GM19099 (cell line): ENCODE measurements at regions not wholly inside any gene's neighbourhood (a gene's known extent, or its start where the extent isn't known, plus 50 kb on each side); places are given as distances from the start of the nearest gene placed in this dataset.

Experiments
- POLR2A ChIP-seq: IDR thresholded peaks from 3 replicates; pipeline ENCODE4 v1.6.1; 2011; ENCODE audit warnings: low read depth; ENCODE audit not compliant: insufficient read length; ENCODE audit errors: extremely low read depth

- no peak for TF ChIP-seq POLR2A
These were observed 450.8 kb upstream of the BOD1L1 start for GRCh38 chr4:14078326-14078725.

GRCh38 chr4:14079601-14080000, 452.1 kb upstream of the BOD1L1 start:
- no peak for TF ChIP-seq POLR2A

- TF ChIP-seq POLR2A = no peak
These were observed 455.6 kb upstream of the BOD1L1 start for GRCh38 chr4:14083150-14083549.

DNA sequence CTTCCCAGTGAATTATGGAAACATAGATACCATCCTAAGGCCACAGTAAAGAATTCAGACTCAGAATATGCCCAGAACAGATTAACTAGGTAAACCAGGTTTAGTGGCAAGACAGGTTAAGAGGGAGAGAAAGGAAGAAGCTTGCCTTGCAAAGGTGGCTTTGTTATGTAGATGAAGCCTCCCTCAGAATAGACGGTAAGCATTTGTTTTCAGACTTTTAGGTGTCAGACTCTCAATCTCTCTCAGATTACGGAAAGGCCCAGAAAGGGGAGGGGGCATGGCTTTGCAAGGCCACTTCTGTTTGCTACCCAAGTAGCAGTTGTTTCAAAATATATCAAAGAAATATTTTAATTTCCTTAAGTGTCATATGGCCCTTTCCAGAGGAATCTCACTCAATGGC, 457.1 kb upstream of the BOD1L1 start:
- TF ChIP-seq POLR2A = no peak

DNA sequence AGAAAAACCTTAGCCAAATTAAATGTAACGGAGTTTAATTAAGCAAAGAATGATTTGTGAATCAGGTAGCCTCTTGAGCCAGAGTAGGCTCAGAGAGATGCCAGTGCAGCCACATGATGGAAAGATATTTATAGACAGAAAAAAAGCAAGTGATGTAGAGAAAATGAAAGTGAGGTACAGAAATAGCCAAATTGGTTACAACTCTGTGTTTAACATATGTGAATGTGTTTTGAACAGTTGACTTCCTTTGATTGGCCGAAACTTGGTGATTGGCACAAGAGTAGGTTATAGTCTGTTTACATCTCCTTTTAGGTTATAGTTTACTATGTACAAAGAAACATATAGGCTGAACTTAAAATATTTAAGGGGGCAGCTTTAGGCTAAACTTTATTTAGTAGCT, 459.9 kb upstream of the BOD1L1 start:
- no peak for TF ChIP-seq POLR2A

DNA sequence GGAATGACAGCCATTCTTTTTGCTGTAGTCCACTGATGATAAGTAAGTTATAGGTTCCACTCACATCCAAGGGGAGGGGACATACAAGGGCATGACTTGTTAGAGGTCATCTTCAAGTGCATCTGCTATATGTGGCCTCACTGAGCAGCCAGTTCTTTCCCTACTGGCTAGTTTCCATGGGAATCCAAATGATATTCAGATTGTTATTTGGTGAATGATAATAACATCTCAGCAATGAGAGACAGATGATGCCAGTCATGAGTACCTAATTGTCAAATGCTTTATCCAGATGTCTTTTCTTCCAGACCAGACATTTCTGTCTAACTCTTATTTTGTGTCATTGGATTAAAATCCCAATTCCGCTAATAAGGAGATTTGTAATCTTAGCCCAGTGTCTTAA, 460.4 kb upstream of the BOD1L1 start:
- TF ChIP-seq POLR2A = no peak

DNA sequence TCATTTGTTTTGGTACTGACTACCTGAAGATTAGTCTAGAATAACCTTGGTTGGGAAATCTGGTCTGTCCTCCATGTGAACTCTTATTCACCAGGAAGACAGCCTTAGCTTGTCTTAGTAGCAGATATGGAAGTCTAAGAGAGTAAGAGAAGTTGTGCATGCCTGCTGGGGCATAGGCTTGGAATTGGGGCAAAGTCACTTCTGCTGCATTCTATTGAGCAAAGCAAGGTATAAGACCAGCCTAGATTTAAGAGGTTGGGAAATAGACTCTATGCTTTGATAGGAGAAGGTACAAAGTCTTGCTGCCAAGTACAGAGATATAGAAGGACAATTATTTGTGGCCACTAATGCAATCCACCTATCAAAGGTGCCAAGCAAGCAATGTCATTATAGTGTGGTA, 464.0 kb upstream of the BOD1L1 start:
- no peak for TF ChIP-seq POLR2A

DNA sequence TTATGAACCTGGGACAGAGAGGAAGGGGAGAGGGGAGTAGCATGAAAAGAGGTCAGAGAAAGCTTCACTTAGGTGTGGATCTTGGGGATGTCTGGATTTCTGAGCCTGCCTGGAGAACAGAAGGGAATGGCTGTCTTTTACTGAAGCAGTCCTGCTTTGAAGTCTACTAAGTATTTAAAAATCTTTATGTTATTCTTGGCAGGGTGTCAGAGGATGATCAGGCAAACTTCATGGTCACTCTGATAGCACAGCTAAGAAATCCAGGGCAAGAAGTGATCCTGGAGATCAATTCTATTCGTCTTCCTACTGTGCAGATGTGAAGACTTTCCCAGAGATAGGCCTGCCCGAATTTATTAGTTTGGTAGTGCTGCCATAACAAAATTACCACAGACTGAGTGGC, 464.4 kb upstream of the BOD1L1 start:
- TF ChIP-seq POLR2A = no peak

- no peak for TF ChIP-seq POLR2A
These were observed 465.2 kb upstream of the BOD1L1 start for GRCh38 chr4:14092741-14093140.

GRCh38 chr4:14095831-14096230, 468.3 kb upstream of the BOD1L1 start:
- TF ChIP-seq POLR2A = no peak

DNA sequence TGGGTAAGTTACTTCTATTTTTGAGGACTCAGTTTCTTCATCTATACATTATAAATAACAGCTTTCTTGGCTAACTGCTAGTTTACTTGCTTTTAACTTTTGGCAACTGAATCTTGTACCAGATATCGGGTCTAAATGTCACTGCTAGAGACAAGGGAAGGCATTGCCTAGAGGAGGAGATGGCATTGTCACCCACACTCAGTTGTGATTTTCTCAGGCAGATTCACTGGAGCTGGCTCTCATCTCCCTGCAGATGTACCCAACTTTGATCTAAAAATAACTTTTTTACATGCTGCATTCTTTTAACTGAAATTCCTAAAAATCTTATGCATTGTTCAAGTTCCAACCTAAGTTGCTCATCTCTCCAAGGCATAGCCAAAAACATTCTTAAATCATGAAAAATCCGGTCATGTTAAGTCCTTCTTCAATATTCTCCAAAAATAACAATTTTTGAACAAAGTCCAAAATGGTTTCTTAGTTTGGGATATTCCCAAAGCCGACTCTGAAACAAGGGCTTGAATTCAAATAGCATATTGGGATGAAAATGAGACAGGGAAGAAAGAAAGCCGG, 469.0 kb upstream of the BOD1L1 start:
- TF ChIP-seq POLR2A = no peak

- TF ChIP-seq POLR2A = no peak
These were observed 472.8 kb upstream of the BOD1L1 start for GRCh38 chr4:14100349-14100748.

- no peak for TF ChIP-seq POLR2A
These were observed 482.9 kb upstream of the BOD1L1 start for GRCh38 chr4:14110407-14110806.

DNA sequence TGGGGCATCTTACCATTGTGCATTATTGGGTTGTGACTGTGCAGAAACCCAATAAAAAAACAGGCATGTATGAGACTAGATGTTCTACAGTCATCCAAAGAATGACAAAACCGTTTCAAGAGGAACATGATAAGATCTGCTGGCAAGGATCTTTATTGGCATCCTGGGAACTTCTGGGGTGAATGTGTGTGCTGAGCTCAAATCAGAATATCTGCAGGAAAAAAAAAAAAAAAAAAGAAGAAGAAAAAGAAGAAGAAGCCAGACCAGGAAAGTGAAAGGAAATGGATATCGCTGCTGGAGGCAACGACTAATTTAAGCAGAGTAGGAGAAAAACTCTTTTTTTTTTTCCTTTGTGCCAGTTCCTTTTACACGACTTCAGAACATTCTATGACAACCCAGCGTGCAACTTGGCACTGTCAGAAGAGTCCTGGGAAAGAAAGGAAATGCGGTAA, 484.2 kb upstream of the BOD1L1 start:
- no peak for TF ChIP-seq POLR2A

DNA sequence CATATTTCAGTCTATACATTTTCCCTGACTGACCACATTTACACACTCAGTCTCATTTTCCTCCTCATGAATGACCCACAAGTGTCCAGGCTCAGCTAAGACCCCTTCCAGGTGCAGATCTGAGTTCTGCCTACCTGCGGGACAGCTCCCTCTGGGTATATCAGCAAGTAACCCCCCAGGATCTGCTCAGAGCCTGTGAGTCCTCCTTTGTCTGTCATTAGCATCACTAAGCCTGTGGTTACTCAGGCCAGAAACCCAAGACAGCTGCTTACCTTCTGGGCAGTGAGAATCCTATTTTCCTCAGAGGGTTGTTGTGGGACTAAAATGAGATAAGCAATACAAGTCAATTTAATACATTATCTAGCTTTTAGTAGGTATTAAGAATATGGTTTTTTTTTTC, 487.6 kb upstream of the BOD1L1 start:
- TF ChIP-seq POLR2A = no peak

DNA sequence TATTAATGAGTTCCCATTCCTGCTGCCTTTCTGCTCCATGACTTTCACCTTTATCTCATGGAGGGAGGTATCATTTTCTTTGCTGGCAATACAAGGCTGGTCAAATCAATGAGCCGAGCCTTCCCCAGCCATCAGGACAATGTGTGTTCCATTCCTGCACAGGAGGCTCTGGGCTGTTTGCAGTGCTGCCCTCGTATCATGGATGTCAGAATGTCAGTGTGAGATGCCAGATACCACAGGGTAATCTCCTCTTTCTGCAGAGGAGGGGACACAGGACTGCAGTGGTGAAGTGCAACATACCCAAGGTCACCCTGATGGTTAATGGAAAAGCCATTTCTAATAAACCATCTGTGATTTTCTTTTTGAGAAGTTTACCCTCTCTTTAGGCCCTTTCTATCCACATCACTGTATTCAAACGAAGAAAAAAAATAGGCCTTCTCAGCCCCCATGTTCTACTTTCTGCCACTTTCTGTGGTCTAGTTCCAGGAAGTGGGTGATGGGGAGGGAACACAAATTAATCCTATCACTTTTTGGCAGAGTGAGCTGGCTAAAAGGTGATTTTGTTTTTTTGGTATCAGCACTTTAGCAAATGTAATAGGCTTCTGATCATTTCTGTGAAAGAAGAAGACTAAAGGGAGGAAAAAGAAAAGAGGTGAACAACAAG, 490.2 kb upstream of the BOD1L1 start:
- no peak for TF ChIP-seq POLR2A

GRCh38 chr4:14124816-14125215, 497.3 kb upstream of the BOD1L1 start:
- no peak for TF ChIP-seq POLR2A
